A549 (cell line): ENCODE measurements at regions not wholly inside any gene's neighbourhood (a gene's known extent, or its start where the extent isn't known, plus 50 kb on each side); places are given as distances from the start of the nearest gene placed in this dataset.

Source experiments
- BHLHE40 ChIP-seq: IDR thresholded peaks from 2 replicates; pipeline ENCODE4 v1.6.1; 2012; ENCODE audit warnings: low read depth, low read length, inconsistent platforms
- CEBPB ChIP-seq, 2 experiments: fragments of >200 bp in 1 of 2; sonication (Bioruptor Twin) in 1 of 2; formaldehyde crosslinking in 1 of 2; IDR thresholded peaks; 2 replicates each; pipeline ENCODE4 v1.6.1; 2012 to 2016
- CHD2 ChIP-seq: fragments of 150-350 bp; IDR thresholded peaks from 2 replicates; pipeline ENCODE4 v1.6.1; 2014; ENCODE audit warnings: low read length; ENCODE audit not compliant: partially characterized antibody
- MAFK ChIP-seq: fragments of 450-650 bp; IDR thresholded peaks from 2 replicates; pipeline ENCODE4 v1.6.1; 2014; ENCODE audit not compliant: partially characterized antibody
- POLR2A ChIP-seq: IDR thresholded peaks from 2 replicates; pipeline ENCODE4 v1.6.1; 2012; ENCODE audit warnings: mild to moderate bottlenecking, low read length
- RFX5 ChIP-seq: fragments of 450-650 bp; IDR thresholded peaks from 2 replicates; pipeline ENCODE4 v1.7.1; 2014; ENCODE audit warnings: antibody characterized with exemption, mild to moderate bottlenecking, moderate library complexity
- SMC3 ChIP-seq: fragments of >200 bp; sonication (Bioruptor Twin); formaldehyde crosslinking; IDR thresholded peaks from 3 replicates; pipeline ENCODE4 v1.6.1; 2018; ENCODE audit warnings: inconsistent platforms
- SREBF2 ChIP-seq: fragments of 450-650 bp; IDR thresholded peaks from 2 replicates; pipeline ENCODE4 v1.6.1; 2014; ENCODE audit warnings: mild to moderate bottlenecking, moderate library complexity
- TP53 ChIP-seq: fragments of 250-450 bp; sonication (Bioruptor Pico); IDR thresholded peaks from 2 replicates; pipeline ENCODE4 v1.5.0; 2021; ENCODE audit warnings: mild to moderate bottlenecking, moderate library complexity
- TF ChIP-seq, protein P1 (sequence below): fragments of 150-350 bp; IDR thresholded peaks from 2 replicates; pipeline ENCODE4 v1.6.1; 2014; ENCODE audit warnings: low read depth, mild to moderate bottlenecking, low read length
- TF ChIP-seq, protein P2 (sequence below): IDR thresholded peaks from 2 replicates; pipeline ENCODE4 v1.6.1; 2012; ENCODE audit warnings: low read depth, borderline replicate concordance
- TF ChIP-seq, protein P3 (sequence below): fragments of >200 bp; sonication (Bioruptor Twin); formaldehyde crosslinking; IDR thresholded peaks from 3 replicates; pipeline ENCODE4 v1.5.1; 2016

DNA sequence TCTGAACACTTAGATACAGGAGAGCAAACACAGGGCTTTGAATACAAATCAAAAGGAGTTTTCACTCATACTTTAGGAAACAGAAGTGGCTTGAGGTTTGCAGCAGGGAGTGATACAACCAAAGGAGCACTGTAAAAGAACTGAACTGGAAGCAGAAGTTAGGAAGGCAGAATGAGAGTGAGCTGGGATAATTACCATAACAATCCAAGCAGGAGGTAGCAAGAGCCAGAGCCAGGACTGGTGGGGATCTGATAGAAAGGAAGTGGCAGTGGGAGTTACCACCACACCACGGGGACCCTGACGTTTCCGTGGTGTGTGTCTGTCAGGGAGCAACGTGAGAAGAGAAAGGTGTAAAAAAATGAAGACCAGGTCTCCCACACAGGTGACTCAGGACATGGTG, 81.3 kb upstream of the EPB41L3 start:
- TF ChIP-seq RFX5 (no peak), POLR2A (no peak), CEBPB (IDR thresholded peaks at IDR 0.05) (no peak), TP53 (CRISPR knock-in tag) (no peak), SREBF2 (no peak), CHD2 (no peak), SMC3 (no peak), BHLHE40 (no peak), MAFK (no peak)
- TF ChIP-seq, protein P1, sequence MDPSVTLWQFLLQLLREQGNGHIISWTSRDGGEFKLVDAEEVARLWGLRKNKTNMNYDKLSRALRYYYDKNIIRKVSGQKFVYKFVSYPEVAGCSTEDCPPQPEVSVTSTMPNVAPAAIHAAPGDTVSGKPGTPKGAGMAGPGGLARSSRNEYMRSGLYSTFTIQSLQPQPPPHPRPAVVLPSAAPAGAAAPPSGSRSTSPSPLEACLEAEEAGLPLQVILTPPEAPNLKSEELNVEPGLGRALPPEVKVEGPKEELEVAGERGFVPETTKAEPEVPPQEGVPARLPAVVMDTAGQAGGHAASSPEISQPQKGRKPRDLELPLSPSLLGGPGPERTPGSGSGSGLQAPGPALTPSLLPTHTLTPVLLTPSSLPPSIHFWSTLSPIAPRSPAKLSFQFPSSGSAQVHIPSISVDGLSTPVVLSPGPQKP: no peak
- TF ChIP-seq, protein P2, sequence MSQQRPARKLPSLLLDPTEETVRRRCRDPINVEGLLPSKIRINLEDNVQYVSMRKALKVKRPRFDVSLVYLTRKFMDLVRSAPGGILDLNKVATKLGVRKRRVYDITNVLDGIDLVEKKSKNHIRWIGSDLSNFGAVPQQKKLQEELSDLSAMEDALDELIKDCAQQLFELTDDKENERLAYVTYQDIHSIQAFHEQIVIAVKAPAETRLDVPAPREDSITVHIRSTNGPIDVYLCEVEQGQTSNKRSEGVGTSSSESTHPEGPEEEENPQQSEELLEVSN: no peak
- TF ChIP-seq, protein P3, sequence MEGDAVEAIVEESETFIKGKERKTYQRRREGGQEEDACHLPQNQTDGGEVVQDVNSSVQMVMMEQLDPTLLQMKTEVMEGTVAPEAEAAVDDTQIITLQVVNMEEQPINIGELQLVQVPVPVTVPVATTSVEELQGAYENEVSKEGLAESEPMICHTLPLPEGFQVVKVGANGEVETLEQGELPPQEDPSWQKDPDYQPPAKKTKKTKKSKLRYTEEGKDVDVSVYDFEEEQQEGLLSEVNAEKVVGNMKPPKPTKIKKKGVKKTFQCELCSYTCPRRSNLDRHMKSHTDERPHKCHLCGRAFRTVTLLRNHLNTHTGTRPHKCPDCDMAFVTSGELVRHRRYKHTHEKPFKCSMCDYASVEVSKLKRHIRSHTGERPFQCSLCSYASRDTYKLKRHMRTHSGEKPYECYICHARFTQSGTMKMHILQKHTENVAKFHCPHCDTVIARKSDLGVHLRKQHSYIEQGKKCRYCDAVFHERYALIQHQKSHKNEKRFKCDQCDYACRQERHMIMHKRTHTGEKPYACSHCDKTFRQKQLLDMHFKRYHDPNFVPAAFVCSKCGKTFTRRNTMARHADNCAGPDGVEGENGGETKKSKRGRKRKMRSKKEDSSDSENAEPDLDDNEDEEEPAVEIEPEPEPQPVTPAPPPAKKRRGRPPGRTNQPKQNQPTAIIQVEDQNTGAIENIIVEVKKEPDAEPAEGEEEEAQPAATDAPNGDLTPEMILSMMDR: no peak
